SK-N-SH (cell line): ENCODE measurements at regions not wholly inside any gene's neighbourhood (a gene's known extent, or its start where the extent isn't known, plus 50 kb on each side); places are given as distances from the start of the nearest gene placed in this dataset.

Experiments used
- CTCF ChIA-PET: fragments of 300-600, 350-600 bp; formaldehyde crosslinking; extraction: SDS; loops from one replicate; lab custom pipeline; 2021; lab: Yijun Ruan, JAX
- POLR2A ChIA-PET: fragments of 350-600 bp; sonication (Branson Sonifier 250); formaldehyde crosslinking; extraction: SDS; loops from one replicate; lab custom pipeline; 2020; ENCODE audit warnings: antibody characterized with exemption, inconsistent platforms; lab: Yijun Ruan, JAX
- DNase-seq: peaks from one replicate; pipeline ENCODE4 v3.0.0; 2012
- H2AFZ ChIP-seq: fragments of 200-600 bp; sonication (generic); 2 replicates; pipeline ENCODE4 v1.8.1; 2016; ENCODE audit warnings: antibody characterized with exemption, mild to moderate bottlenecking, low read depth
- H3F3A ChIP-seq: fragments of 200-600 bp; sonication (generic); replicated peaks from 2 replicates; pipeline ENCODE3; 2016; ENCODE audit warnings: antibody characterized with exemption, mild to moderate bottlenecking; ENCODE audit not compliant: insufficient read depth
- H3K27ac ChIP-seq, 2 experiments: fragments of 200-500 bp in 1 of 2; fragments of 200-600 bp in 1 of 2; sonication (Bioruptor generic) in 1 of 2; sonication (generic), shearing (Covaris generic) in 1 of 2; 2 replicates each; pipeline versions ENCODE4 v1.5.1 to v1.6.1; 2014 to 2016; ENCODE audit warnings: low read depth in 2 of 2, inconsistent platforms in 1 of 2, low read length in 1 of 2, mild to moderate bottlenecking in 1 of 2, mixed read lengths in 1 of 2
- H3K27me3 ChIP-seq: fragments of 200-600 bp; sonication (generic), shearing (Covaris generic); 2 replicates; pipeline ENCODE4 v1.6.1; 2016; ENCODE audit warnings: mixed run types; ENCODE audit not compliant: insufficient read depth
- H3K36me3 ChIP-seq, 2 experiments: fragments of 200-500 bp in 1 of 2; fragments of 200-600 bp in 1 of 2; sonication (Bioruptor generic) in 1 of 2; sonication (generic) in 1 of 2; replicated peaks in 1 of 2; 2 replicates each; pipeline versions ENCODE3 to v1.5.1; 2014 to 2016; ENCODE audit warnings: low read length in 1 of 2, mild to moderate bottlenecking in 1 of 2; ENCODE audit not compliant: insufficient read depth in 2 of 2, control insufficient read depth in 1 of 2
- H3K4me1 ChIP-seq, 2 experiments: fragments of 200-500 bp in 1 of 2; fragments of 200-600 bp in 1 of 2; sonication (Bioruptor generic) in 1 of 2; sonication (generic), shearing (Covaris generic) in 1 of 2; 2 replicates each; pipeline versions ENCODE4 v1.5.1 to v1.6.1; 2014 to 2016; ENCODE audit warnings: low read depth in 1 of 2, low read length in 1 of 2, mixed run types in 1 of 2; ENCODE audit not compliant: insufficient read depth in 2 of 2, control insufficient read depth in 1 of 2
- H3K4me2 ChIP-seq: fragments of 200-600 bp; sonication (generic), shearing (Covaris generic); 2 replicates; pipeline ENCODE4 v1.6.1; 2017; ENCODE audit warnings: mixed run types
- H3K4me3 ChIP-seq, 2 experiments: fragments of 200-500 bp in 1 of 2; fragments of 200-600 bp in 1 of 2; sonication (Bioruptor generic) in 1 of 2; sonication (generic), shearing (Covaris generic) in 1 of 2; 2 replicates each; pipeline versions ENCODE4 v1.5.1 to v1.8.1; 2014 to 2016; ENCODE audit warnings: low read depth in 2 of 2, inconsistent platforms in 1 of 2, low read length in 1 of 2, mild to moderate bottlenecking in 1 of 2, mixed read lengths in 1 of 2, moderate library complexity in 1 of 2
- H3K79me2 ChIP-seq: fragments of 200-600 bp; sonication (generic); 2 replicates; pipeline ENCODE4 v1.8.1; 2017; ENCODE audit warnings: mild to moderate bottlenecking; ENCODE audit not compliant: insufficient read depth
- H3K9ac ChIP-seq: fragments of 200-600 bp; sonication (generic); 2 replicates; pipeline ENCODE4 v1.6.1; 2017; ENCODE audit warnings: mixed run types
- H3K9me2 ChIP-seq: fragments of 200-600 bp; sonication (generic); 2 replicates; pipeline ENCODE4 v1.6.1; 2017; ENCODE audit warnings: mixed run types
- H3K9me3 ChIP-seq: fragments of 200-600 bp; sonication (generic); 2 replicates; pipeline ENCODE4 v1.6.1; 2017; ENCODE audit warnings: mixed run types, mild to moderate bottlenecking, moderate library complexity
- H4K20me1 ChIP-seq: fragments of 200-600 bp; sonication (generic); 2 replicates; pipeline ENCODE4 v1.6.1; 2017; ENCODE audit warnings: mild to moderate bottlenecking, mixed run types; ENCODE audit not compliant: insufficient read depth
- CHD2 ChIP-seq: fragments of 150-350 bp; IDR thresholded peaks from 2 replicates; pipeline ENCODE4 v1.6.1; 2018; ENCODE audit warnings: low read length; ENCODE audit not compliant: partially characterized antibody
- CTCF ChIP-seq: fragments of 200-600 bp; sonication (generic); IDR thresholded peaks from 2 replicates; pipeline ENCODE4 v1.6.1; 2017; ENCODE audit warnings: antibody characterized with exemption, mild to moderate bottlenecking, moderate library complexity
- ELF1 ChIP-seq: IDR thresholded peaks from 2 replicates; pipeline ENCODE4 v1.4.0; 2012
- EZH2phosphoT487 ChIP-seq: fragments of 200-600 bp; sonication (generic); IDR thresholded peaks from 2 replicates; pipeline ENCODE4 v1.6.1; 2017; ENCODE audit warnings: low read depth, mixed run types, mild to moderate bottlenecking, antibody characterized with exemption, moderate library complexity, borderline replicate concordance
- FOSL2 ChIP-seq: IDR thresholded peaks from 2 replicates; pipeline ENCODE4 v1.4.0; 2012; ENCODE audit warnings: low read depth, mild to moderate bottlenecking, moderate library complexity, borderline replicate concordance
- GABPA ChIP-seq: IDR thresholded peaks from 2 replicates; pipeline ENCODE4 v1.4.0; 2012; ENCODE audit warnings: low read depth, mild to moderate bottlenecking
- GATA2 ChIP-seq: sonication (generic); formaldehyde crosslinking; IDR thresholded peaks from 2 replicates; pipeline ENCODE4 v1.5.0; 2020; ENCODE audit warnings: mild to moderate bottlenecking, missing genetic modification reagents
- MAX ChIP-seq: IDR thresholded peaks from 2 replicates; pipeline ENCODE4 v1.4.0; 2012; ENCODE audit warnings: low read depth
- MXI1 ChIP-seq: IDR thresholded peaks from 2 replicates; pipeline ENCODE4 v1.6.1; 2012; ENCODE audit warnings: mild to moderate bottlenecking, low read depth, low read length, improper control_type of control experiment
- NRF1 ChIP-seq: IDR thresholded peaks from 2 replicates; pipeline ENCODE4 v1.6.1; 2012; ENCODE audit warnings: low read depth, mild to moderate bottlenecking, low read length
- RAD21 ChIP-seq: IDR thresholded peaks from 2 replicates; pipeline ENCODE4 v1.6.1; 2012; ENCODE audit warnings: mild to moderate bottlenecking, low read length
- RFX5 ChIP-seq: IDR thresholded peaks from 2 replicates; pipeline ENCODE4 v1.6.1; 2012; ENCODE audit warnings: mild to moderate bottlenecking, improper control_type of control experiment, low read length
- RXRA ChIP-seq: IDR thresholded peaks from 2 replicates; pipeline ENCODE4 v1.4.0; 2012; ENCODE audit warnings: low read depth, mild to moderate bottlenecking, borderline replicate concordance
- SMC3 ChIP-seq: IDR thresholded peaks from 2 replicates; pipeline ENCODE4 v1.6.1; 2012; ENCODE audit warnings: low read depth, low read length, improper control_type of control experiment
- TAF1 ChIP-seq: IDR thresholded peaks from 2 replicates; pipeline ENCODE4 v1.6.1; 2012; ENCODE audit warnings: low read depth, mild to moderate bottlenecking, low read length, moderate library complexity, borderline replicate concordance
- TCF12 ChIP-seq: IDR thresholded peaks from 2 replicates; pipeline ENCODE4 v1.4.0; 2012
- ZBTB33 ChIP-seq: IDR thresholded peaks from 2 replicates; pipeline ENCODE4 v1.4.0; 2012; ENCODE audit warnings: low read depth, borderline replicate concordance
- WGBS: methylation state at CpG from one replicate; pipeline ENCODE4 v1.1.6; 2017; ENCODE audit warnings: low lambda C conversion rate; 5-methylcytosine and 5-hydroxymethylcytosine counted together

GRCh38 chr2:228247335-228247734 lies 65.8 kb upstream of the SPHKAP start:
- no peak overlapping the region for H3K27ac ChIP-seq
- H4K20me1 ChIP-seq = no peaks in the 10 kb centered on the region
- TF ChIP-seq CHD2 = no peak
- TF ChIP-seq GABPA = no peak
- TF ChIP-seq, all 33 proteins: peak for 0
- H3K9ac ChIP-seq = no peak overlapping the region
- no peaks in the 10 kb centered on the region for H3F3A ChIP-seq
- no peaks in the 10 kb centered on the region for H3K27me3 ChIP-seq
- 1% methylated on average over 2 of the region's 2 CpGs for WGBS
- POLR2A ChIA-PET = no interaction called here
- H3K9me3 ChIP-seq = no peaks in the 10 kb centered on the region
- H2AFZ ChIP-seq = no peak overlapping the region
- no peak for DNase-seq
- H3K4me2 ChIP-seq = no peak overlapping the region
- H3K79me2 ChIP-seq = no peaks in the 10 kb centered on the region
- no peak overlapping the region for H3K4me3 ChIP-seq
- H3K9me2 ChIP-seq = no peaks in the 10 kb centered on the region
- CTCF ChIA-PET = no interaction called here
- H3K36me3 ChIP-seq = no peaks in the 10 kb centered on the region
- no peaks in the 10 kb centered on the region for H3K4me1 ChIP-seq

GRCh38 chr2:228245601-228246000 lies 64.1 kb upstream of the SPHKAP start:
- no peak overlapping the region for H3K9ac ChIP-seq
- no peaks in the 10 kb centered on the region for H3K36me3 ChIP-seq
- CTCF ChIA-PET = interaction anchor here (1.1 kb wide), 1 partner anchor 8 kb away, joined by 3 read pairs; no protein-coding TSS in a partner anchor
- no peaks in the 10 kb centered on the region for H3K4me1 ChIP-seq
- TF ChIP-seq TCF12 (no peak), CTCF (no peak), GATA2 (no peak), ELF1 (no peak), GABPA (no peak), RXRA (no peak), SMC3 (no peak), FOSL2 (no peak), RFX5 (no peak), MAX (no peak), TAF1 (no peak), EZH2phosphoT487 (no peak), RAD21 (no peak), MXI1 (no peak), NRF1 (no peak), ZBTB33 (no peak)
- no peaks in the 10 kb centered on the region for H3K27me3 ChIP-seq
- no peaks in the 10 kb centered on the region for H3F3A ChIP-seq
- H3K27ac ChIP-seq = no peak overlapping the region
- no peak for DNase-seq
- H3K9me2 ChIP-seq = no peaks in the 10 kb centered on the region
- POLR2A ChIA-PET = no interaction called here
- no peaks in the 10 kb centered on the region for H3K9me3 ChIP-seq
- no peaks in the 10 kb centered on the region for H4K20me1 ChIP-seq
- no peaks in the 10 kb centered on the region for H3K79me2 ChIP-seq
- 31% methylated on average over 4 of the region's 4 CpGs for WGBS
- no peak overlapping the region for H3K4me3 ChIP-seq
- H2AFZ ChIP-seq = no peak overlapping the region
- H3K4me2 ChIP-seq = no peak overlapping the region
